SKM-1 treated with dmso at 0.1 percent for 144 hours (cell line): ENCODE measurements at regions not wholly inside any gene's neighbourhood (a gene's known extent, or its start where the extent isn't known, plus 50 kb on each side); places are given as distances from the start of the nearest gene placed in this dataset.

Source experiments
- DNase-seq: peaks from one replicate; lab custom pipeline; 2025; ENCODE audit not compliant: unreplicated experiment; lab: John Stamatoyannopoulos, UW

GRCh38 chr12:42692749-42693148 is 103.2 kb upstream of the PRICKLE1 start:
- DNase-seq, result no peak

GRCh38 chr12:42691991-42692557 is 102.5 kb upstream of the PRICKLE1 start:
- DNase-seq, result no peak

DNA sequence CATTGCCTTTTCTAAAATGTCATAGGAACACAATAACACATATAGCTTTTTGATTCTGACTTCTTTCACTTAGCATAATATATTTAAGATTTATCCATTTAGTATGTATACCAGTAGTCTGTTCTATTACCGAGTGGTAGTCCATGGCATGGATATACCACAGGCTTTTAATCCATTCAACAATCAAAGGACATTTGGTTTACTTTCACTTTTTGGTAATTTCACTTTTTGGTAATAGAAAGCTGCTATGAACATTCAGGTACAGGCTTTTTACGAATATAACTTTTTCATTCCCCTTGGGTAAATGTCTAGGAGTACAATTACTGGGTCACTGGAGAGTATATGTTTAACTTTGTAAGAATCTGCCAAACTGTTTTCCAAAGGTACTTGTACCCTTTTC is 100.7 kb upstream of the PRICKLE1 start:
- no peak for DNase-seq

DNA sequence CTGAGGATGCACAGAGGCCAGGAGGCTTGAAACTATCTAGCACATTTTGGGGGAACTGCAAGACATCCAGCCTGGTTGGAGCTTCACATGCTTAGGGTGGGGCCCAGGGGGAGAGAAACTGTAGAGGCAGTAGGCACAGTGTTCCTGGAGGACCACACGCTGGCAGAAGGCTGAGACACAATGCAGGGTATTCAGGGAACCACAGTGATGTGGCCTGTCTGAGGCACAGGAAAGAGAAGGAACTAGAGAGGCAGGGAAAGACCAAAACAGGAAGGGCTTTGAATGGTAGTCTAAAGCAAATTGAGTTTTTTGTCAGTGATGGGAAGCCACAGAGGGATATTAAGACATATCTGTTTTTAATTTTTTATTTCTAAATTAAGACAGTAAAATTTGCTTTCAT is 100.2 kb upstream of the PRICKLE1 start:
- no peak for DNase-seq

DNA sequence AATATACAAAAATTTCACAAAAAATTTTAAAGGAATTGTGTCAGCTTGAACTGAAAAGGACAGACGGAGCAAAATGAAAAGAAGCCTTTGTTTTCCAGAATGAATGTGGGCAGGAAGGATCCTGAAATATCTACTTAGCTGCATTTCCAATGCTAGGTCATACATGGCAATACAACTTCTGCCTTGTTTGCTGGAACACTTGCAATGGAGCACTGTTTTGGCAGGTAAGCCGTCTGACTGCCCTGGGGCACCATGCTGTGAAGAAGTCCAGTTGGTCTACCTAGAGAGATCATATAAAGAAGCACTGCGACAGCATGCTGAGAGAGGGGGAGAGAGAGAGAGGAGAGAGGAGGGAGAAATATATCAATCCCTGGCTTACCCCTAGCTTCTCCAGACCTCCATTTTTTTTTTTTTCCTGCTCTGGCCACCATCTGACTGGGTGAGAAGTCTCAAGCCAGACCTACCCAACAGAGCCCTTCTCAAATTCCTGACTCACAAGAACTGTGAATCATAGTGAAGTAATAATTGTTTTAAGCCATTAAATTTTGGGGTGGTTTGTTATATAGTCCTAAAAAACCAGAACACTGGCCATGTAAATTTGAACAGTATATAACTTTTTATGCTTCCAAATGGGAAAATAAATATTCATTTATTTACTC is 97.1 kb upstream of the PRICKLE1 start:
- no peak for DNase-seq

DNA sequence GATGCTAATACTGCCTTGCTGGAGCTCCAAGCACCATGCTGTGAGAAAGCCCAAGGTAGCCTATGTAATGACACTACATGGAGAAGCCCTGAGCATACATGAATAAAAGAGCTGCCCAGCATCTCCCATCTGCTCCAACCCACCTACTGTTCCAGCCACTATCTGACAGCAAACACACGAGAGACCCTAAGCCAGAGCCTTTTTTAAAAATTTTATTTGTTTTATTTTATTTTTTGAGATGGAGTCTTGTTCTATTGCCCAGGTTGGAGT is 95.2 kb upstream of the PRICKLE1 start:
- no peak for DNase-seq

DNA sequence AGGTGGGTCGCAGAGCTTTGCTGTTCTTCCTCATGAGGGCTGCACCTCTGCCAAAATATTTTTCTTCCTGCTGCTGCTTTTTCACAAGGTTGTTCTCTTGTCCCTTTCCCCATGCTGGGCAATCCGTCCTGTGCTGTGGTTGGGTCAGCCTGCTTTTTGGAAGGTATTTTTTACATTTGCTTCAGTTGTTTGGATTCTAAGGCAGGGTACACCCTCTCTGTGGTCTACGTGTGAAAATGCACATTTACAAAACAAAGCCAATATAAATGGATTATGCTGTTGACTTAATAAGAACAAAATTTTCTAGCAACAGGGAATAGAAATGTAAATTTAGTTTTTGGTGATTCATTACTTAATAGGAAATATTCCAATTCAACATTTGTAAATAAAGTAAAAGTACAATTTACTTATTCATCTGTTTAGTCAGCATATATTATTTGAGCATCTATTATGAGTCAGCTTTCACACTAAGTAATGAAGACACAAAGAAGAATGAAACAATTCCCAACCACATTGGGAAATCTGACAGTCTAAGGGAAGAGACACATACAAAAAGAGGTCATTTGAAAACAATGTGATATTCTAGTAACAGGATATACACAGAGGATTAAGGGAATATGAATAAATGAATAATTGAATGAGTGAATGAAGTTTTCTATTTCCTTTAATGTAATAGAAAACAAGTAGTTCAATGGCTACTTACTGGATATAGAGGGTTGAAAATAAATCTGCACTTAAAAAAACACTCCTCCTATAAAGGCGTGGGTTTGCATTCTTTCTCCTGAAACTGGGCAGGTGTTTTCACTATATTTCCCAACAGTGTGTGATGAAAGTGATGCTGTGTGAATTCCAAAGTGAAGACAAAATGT is 94.6 kb upstream of the PRICKLE1 start:
- DNase-seq, result no peak

DNA sequence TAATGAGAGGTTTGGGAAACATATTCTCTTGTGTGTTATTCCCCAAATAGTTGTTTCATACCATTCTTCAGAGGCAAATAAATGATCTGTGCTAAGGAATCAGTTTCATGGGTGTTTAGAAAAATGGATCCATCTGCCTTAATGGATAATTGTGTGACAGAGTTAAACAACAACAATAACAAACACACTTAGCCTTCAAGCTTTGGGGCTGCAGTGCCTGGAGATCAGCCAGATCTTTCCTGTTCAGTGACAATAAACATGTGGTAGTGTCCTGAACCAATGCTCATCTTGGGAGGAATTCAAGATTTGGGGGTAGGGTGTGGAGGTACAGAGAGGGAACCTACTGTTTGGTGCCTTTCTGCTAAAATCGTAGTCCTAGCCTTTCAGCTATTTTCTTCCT is 93.7 kb upstream of the PRICKLE1 start:
- no peak for DNase-seq

DNA sequence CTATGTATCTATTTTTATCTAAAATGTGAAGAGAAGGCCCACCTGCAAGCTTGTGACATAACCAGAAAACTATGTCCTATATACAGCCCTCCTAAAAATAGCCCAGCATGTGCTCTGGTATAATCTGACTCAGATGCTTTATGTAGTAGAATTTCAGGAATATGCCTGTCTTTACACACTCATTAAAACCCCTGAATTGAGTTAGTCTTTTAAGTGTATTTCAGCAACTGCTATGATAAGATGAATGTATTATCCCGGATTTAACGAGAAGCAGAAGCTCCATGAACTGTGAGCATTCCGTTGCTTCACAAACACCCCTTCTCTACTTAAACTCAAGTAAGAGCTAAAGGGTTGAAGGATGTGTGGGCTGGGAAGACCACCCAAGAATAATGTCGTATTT is 89.9 kb upstream of the PRICKLE1 start:
- DNase-seq, result no peak

DNA sequence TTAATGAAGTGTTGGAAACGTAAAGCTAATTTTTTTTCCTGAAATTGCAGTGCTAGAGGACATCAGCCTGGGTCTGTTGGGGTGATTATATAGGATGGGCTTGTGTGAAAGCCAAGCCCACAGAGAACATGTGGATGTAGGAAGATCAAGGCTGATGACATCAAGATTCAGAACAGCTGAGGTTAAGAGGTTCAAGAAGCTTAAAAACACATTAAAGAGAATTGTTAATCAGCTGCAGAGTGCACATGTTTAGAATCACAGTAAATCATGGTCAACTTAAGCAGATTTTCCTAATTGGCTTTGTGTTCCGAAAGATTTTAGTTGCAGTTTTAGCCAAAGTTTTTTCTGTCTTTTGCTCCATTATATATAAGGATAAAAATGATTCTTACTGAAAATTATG is 87.9 kb upstream of the PRICKLE1 start:
- no peak for DNase-seq

GRCh38 chr12:42673535-42673934 is 84.0 kb upstream of the PRICKLE1 start:
- DNase-seq, result peak; percentile 2

GRCh38 chr12:42670719-42671118 is 81.2 kb upstream of the PRICKLE1 start:
- DNase-seq, result no peak

DNA sequence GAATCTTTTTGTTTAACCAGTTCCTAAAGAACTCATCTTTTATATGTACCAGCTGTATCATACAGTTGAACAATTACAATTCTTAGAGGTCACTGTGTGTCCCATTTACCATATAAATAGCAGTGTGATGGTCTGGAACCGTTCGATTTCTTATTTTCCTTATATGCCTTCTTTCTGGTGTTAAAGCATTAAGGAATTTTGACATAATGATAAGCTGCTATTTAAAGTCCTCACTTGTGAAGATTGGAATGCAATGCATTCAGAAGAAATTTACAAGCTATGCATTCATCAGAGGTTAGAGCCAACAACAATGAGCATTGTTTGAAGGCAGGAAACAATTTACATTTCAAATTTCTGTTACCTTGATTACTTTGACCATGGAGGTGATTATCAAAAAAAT is 80.0 kb upstream of the PRICKLE1 start:
- no peak for DNase-seq

DNA sequence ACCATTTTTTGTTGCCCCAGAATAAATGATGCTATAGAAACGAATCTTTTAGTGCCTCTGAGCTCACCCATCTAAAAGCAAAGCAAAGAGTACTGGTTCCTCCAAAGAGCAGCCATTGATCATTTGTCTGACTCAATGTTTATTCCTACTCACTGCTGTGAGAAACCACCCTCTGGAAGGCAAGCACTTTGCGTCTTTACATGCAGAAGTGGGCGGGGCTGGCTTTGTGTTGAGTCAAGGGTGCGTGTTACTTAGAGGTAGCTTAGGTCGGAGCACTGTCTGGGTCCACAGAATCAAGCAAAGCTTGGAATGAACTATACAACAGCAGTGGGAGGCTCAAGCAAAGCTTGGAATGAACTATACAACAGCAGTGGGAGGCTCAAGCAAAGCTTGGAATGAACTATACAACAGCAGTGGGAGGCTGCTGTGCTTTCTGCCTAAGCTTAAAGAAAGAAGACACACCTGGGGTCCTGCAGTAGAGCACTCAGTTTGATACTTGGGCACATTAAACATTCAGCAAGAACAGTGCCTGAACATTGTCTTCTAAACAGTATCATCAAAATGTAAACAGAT is 77.2 kb upstream of the PRICKLE1 start:
- DNase-seq, result no peak

GRCh38 chr12:42663621-42664020 is 74.1 kb upstream of the PRICKLE1 start:
- DNase-seq, result no peak

DNA sequence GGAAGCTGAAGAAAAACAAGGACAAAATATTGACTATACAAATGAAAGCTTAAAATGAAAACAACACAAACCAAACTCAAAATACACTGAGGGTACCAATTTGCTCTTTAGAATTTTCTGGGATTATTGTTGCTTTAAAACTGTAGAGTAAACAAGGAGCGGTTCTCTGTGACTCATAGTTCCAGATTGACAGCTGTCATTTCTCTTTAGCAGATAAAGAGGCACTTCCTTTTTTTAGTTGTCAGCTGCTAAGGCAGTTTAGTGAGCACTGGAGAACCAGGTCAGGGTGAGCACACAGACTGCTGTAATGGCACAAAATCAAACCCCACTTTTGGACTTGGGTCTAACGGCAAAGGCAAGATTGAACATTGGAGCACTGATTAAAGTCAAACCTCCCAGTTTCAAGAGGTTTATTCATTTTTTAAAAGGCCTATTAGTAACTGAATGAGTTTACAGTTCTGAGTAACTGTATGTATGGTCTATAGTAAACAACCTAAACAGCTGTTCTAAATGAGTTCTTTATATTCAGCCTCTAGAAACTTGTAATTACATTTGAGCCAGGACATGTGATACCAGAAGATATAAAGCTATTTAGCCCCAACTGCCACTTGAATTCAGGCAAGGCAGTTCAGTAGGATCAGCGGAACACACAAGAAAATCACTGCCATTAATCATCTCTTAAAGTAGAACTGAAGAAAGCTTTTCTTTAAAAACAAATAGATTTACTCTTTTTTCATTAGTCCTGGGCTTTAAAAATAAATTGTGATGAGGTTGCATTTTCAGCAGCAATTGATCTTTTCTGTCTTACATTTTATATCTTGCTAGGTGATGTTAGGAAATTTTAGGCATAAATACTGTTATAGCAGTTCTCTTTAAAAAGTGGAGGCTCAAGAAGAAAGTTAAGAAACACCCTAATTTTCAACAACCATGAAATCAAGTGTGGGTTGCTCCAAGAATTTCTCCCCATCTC is 71.7 kb upstream of the PRICKLE1 start:
- no peak for DNase-seq

GRCh38 chr12:42660117-42660516 is 70.6 kb upstream of the PRICKLE1 start:
- no peak for DNase-seq

- DNase-seq, result no peak
Measured at GRCh38 chr12:42652048-42652447, 62.5 kb upstream of the PRICKLE1 start.

GRCh38 chr12:42648061-42648460 is 58.5 kb upstream of the PRICKLE1 start:
- no peak for DNase-seq

DNA sequence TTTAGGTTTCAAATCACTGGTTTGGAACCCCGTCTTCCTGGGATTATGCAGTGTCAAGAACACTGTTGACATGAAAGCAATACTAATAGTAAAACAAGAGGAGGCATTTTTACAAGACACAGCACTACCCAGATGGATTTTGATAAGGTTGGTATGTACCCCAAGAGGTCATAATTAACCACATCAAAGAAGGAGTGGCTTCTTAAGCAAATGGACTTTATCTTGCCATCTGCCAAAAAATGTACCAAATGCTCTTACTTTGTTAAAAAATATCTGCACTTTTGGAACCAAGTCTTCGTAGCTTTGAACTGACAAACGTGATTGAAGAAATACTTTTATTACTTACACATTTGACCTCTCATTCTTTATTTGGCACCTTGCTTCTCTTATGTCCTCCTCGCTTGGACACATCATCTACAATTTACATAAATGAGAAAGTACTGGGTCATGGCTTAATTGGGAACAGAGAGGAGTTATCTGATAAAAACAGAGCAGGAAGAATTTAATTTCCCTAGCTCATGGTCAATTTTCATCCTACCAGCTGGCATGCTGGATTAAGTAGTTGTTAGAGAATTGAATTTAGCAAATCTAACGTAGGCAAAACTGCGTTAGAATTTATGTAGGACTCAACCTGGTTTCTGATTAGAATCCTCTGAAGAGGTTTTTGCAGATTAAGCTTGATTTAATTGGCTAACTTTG is 54.5 kb upstream of the PRICKLE1 start:
- DNase-seq, result no peak
